Fibroblast of pulmonary artery (primary cell): ENCODE measurements at regions not wholly inside any gene's neighbourhood (a gene's known extent, or its start where the extent isn't known, plus 50 kb on each side); places are given as distances from the start of the nearest gene placed in this dataset.

Experiments used
- DNase-seq: peaks from one replicate; pipeline ENCODE4 v3.0.0-alpha.2; 2010; ENCODE audit warnings: low read depth
- H3K4me3 ChIP-seq: replicated peaks from 2 replicates; pipeline ENCODE4 v1.5.1; 2011; ENCODE audit warnings: low read depth, mild to moderate bottlenecking, control low read depth, low read length, moderate library complexity
- TF ChIP-seq, protein P1 (sequence below): IDR thresholded peaks from 2 replicates; pipeline ENCODE4 v1.5.1; 2011; ENCODE audit warnings: mild to moderate bottlenecking, control low read depth, low read length, inconsistent platforms; ENCODE audit errors: missing control alignments

DNA sequence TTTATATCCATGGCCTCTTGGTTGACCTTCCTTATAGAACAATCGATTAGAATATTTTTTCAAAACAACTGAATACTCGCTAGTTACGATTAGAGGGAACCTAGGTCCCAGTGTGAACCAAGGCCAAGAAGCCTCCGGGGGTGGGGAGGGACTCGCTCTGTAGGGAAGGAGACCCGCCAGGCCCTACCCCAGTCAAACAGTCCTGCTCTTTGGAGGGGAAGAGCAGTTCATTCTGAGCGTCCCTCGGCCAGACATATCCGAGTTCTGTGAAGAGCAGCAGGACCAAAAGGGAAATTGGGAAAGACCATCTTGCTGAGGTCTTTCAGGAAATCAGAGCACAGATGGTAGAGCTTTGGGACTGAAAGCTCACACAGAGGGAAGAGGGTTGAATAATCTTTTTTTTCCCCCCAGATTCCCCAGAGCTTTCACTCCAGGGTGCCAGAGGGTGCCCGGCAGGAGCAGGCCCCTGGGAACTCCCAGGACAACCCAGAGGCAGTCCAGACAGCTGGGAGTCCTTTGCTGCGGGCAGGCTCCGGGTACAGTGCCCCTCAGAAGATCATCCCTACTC, 137.2 kb upstream of the HES1 start:
- DNase-seq, result no peak
- TF ChIP-seq, protein P1, sequence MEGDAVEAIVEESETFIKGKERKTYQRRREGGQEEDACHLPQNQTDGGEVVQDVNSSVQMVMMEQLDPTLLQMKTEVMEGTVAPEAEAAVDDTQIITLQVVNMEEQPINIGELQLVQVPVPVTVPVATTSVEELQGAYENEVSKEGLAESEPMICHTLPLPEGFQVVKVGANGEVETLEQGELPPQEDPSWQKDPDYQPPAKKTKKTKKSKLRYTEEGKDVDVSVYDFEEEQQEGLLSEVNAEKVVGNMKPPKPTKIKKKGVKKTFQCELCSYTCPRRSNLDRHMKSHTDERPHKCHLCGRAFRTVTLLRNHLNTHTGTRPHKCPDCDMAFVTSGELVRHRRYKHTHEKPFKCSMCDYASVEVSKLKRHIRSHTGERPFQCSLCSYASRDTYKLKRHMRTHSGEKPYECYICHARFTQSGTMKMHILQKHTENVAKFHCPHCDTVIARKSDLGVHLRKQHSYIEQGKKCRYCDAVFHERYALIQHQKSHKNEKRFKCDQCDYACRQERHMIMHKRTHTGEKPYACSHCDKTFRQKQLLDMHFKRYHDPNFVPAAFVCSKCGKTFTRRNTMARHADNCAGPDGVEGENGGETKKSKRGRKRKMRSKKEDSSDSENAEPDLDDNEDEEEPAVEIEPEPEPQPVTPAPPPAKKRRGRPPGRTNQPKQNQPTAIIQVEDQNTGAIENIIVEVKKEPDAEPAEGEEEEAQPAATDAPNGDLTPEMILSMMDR, result no peak
- no peak overlapping the region for H3K4me3 ChIP-seq

DNA sequence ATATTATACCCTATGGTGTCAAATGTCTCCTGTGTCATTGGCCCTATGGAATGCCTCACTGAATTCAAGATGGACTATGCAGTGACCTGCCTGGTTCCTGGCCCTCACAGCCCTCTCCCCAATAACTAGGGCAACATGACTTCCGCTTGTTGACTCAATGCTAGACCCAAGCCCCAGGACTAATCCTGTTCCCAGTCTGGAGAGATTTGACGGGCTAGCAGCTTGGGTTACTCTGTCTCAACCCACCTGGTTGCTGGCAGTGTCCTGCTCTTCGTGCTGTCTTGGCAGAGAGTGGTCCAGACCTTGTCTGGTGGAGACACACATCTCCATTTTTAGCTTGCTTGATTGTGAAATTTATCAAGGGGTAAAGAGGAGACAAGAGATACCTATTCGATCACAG, 135.8 kb upstream of the HES1 start:
- no peak for DNase-seq
- H3K4me3 ChIP-seq, result no peak overlapping the region
- TF ChIP-seq, protein P1, result no peak

DNA sequence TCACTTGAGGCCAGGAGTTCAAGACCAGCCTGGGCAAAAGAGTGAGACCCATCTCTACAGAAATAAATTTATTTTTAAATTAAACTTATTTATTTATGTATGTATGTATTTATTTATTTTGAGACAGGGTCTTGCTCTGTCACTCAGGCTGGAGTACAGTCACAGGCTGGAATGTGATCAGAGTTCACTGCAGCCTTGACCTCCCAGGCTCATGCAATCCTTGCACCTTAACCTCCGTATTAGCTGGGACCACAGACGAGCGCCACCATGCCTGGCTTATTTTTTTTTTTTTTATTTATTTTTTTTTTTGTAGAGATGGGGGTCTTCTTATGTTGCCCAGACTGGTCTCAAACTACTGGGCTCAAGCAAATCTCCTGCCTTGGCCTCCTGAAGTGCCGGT, 135.2 kb upstream of the HES1 start:
- H3K4me3 ChIP-seq, result no peak overlapping the region
- TF ChIP-seq, protein P1, result no peak
- no peak for DNase-seq

DNA sequence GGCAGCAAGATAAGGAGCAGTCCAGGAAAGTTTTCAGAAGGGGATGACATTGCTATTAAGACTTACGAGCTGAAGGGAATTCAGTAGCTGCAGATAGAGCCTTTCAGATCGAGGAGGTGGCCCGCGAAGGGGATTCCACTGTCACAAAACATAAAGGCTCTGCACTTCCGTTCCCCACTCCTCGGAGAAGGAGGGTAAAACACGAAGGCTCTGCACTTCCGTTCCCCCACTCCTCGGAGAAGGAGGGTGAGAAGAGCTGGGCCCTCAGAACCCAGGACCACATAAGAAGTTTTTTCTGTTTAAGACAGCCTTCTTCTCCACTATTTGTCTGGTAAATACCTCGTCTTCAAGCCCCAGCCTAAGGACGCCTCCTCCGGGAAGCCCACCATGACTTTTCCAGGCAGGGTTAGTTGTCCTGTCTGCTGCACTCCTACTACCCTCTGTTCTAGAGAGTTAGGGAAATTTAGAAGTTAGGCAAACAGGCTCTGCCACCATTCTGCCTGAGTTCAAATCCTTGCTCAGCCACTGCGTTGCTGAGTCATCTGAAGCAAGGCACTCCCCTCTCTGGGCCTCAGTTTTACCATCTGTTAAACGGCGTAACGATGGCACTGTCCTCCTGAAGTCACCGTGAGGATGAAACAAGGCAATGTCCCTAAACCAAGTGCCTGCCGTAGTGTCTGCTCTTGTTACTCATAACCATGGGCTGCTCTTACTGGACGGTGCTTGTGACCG, 134.1 kb upstream of the HES1 start:
- no peak for DNase-seq
- TF ChIP-seq, protein P1, result no peak
- H3K4me3 ChIP-seq, result no peak overlapping the region

DNA sequence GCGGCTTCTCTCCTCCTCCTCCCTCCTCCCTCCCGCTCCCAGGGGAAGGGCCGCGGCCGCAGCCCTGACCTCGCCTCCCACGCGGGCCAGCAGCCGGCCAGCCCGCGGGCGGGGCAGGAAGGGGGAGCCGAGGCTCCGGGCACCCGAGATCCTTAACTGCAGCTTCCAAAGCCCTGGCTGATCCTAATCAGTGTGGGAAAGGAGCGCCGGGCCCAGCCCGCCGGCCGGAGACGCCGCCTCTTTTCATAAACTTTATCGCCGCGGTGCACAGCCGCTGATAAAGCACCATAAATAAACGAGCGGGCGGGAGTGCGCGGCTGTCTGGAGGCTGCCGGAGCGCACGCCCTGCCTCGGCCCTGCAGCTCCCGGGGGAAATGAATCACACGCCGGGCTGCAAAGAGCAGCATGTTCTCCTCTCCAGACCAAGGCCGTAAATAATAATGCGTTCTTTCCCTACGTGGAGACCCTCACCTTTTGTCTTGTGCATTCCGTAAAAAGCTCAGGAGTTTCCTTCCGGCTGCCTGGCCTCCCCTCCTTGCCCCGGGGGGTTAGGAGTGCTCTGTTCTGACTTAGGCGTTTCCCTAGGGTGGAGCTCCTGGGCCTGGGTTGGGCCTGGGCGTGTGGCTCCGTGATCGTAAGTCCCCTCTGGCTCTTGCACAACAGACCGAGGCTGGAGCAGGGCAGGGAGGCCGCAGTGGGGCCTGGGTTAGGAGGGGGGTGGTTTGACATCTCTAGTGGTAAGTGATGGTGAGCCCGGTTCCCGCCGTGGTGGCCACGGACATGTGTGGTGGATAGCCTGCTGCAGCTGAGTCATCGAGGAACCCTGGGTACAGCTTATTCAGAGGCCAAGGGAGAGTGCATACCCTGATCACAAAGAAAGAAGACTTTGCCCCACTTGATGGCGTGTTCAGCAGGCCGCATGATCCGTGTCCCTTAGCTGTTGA, 132.6 kb upstream of the HES1 start:
- peak; percentile 96 for DNase-seq
- peak overlapping the region; percentile 42 for H3K4me3 ChIP-seq
- TF ChIP-seq, protein P1, result no peak

DNA sequence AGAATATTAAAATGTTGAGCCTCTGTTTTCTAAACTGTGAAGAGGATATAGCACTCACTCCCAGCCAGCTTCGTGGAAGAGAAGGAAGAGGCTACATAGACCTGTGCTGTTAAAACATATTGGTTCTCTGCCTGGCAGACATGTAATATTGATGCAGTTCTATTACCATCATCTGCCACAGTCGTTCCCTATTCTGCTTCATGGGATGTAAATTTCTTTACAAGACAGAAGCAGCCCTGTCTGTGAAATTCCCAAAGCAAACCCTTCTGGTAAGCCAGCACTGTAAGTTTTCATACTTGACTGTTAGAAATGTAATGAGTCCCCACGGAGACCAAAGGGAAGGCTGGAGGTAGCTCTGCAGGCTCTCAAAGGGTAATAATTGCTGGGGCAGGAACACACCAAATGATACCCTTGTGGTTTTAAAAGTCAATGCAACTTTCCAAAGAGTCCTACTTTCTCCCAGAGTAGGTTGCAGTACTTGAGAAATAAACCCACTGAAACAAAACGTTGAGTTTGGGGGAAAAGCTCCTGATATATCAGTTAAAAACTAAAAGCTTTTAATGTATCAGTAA, 129.9 kb upstream of the HES1 start:
- TF ChIP-seq, protein P1, result no peak
- DNase-seq, result no peak
- H3K4me3 ChIP-seq, result no peak overlapping the region
